ENCODE measurements at regions not wholly inside any gene's neighbourhood (a gene's known extent, or its start where the extent isn't known, plus 50 kb on each side); places are given as distances from the start of the nearest gene placed in this dataset.

- no peak for DNase-seq (ENCODE audit: low read depth in 2 of 2)
These were observed 920.8 kb upstream of the CELF2 start for GRCh38 chr10:10096898-10097297.

- no peak for DNase-seq (ENCODE audit: low read depth in 2 of 2)
These were observed 916.6 kb upstream of the CELF2 start for GRCh38 chr10:10101106-10101505.

DNA sequence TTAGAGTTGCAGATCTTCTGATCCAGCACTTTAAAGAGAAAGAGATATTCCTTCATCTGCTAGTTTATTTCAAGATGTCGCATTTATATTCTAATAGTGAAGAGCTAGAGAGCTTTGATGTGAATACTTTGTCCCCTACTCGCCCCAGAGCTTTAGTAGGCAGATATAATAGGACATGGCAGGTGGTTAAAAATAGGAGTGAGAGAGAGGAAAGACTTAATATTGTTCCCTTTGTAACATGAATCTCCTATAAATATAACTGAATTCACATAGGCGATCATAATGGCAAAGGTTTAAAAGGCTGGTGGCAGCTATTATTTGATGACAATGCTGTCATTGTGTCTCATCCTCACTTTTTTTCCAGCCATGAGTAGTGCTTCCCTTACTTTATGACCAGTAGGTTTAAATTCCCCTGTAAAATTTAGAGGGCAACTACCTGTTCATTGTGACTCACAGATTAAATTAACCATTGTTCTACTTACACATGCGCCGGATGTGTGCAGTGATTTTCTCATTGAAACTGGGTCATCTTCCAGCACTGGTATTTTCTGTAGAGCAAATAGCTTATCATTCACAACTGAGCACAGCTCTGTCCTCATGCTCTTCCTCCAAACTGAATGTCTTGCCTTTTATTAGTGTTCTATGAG lies 906.7 kb upstream of the CELF2 start:
- DNase-seq (ENCODE audit: low read depth in 2 of 2): no peak

- no peak for DNase-seq (ENCODE audit: low read depth in 2 of 2)
These were observed 899.5 kb upstream of the CELF2 start for GRCh38 chr10:10118131-10118530.

- no peak for DNase-seq (ENCODE audit: low read depth in 2 of 2)
These were observed 897.0 kb upstream of the CELF2 start for GRCh38 chr10:10120671-10121070.

DNA sequence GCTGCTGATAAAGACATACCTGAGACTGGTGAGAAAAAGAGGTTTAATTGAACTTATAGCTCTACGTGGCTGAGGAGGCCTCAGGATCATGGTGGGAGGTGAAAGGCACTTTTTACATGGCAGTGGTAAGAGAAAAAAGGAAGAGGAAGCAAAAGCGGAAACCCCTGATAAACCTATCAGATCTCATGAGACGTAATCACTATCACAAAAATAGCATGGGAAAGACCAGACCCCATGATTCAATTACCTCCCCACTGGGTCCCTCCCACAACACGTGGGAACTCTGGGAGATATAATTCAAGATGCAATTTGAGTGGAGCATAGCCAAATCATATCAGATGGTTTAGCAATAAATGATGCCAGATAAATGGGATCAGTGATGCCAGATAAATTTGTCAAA lies 892.0 kb upstream of the CELF2 start:
- DNase-seq (ENCODE audit: low read depth in 2 of 2): no peak

DNA sequence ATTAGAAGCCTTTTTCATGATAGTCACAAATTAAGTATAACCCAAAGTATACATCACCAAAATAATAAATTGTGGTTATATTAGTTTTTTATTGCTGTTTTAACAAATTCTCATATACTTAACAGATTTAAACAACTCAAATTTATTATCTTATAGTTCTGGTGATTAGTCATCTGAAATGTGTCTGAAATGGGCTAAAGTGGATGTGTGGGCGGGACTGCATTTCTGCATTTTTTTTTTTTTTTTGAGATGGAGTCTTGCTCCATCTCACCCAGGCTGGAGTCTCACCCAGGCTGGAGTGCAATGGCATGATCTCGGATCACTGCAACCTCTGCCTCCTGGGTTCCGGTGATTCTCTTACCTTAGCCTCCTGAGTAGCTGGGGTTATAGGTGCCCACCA lies 891.5 kb upstream of the CELF2 start:
- no peak for DNase-seq (ENCODE audit: low read depth in 2 of 2)

GRCh38 chr10:10128387-10128786 lies 889.3 kb upstream of the CELF2 start:
- DNase-seq (ENCODE audit: low read depth in 2 of 2): no peak

GRCh38 chr10:10130686-10131085 lies 887.0 kb upstream of the CELF2 start:
- DNase-seq (ENCODE audit: low read depth in 2 of 2): no peak

DNA sequence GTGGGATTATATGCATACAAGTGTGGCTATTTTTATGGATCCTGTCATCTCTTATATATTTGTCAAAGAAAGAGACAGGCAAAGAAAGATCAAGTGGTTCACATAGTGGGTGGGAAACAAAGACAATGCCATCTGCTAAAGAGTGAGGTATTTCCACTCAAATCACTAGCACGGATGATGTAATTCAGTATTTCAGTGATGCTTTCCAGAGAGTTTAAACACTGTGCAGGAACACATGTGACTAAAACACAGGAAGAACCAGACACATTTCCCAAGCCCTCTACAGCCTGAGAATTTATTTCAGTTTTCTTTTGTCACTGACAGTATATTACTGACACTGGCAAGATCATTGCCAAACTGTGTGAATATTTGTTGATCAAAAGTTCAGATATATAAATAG lies 885.7 kb upstream of the CELF2 start:
- DNase-seq (ENCODE audit: low read depth in 2 of 2): no peak

DNA sequence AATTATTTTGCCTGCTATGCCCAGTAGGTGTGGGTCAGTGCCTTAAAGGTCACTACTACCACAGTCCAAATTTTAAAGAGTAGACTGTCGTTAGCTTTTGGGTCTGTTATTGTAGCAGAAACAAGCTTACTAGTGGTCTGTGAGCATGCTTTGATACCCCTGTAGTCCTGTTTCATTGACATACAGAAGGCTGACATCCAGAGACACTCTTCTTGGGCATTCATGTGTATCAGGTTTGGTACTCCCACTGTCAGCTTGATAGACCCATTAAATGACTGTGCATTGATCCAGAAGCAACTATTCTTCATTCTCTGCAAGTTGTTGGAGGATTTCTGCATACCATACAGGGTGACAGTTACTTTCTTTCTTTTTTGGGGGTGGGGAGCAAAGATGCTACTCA lies 884.4 kb upstream of the CELF2 start:
- DNase-seq (ENCODE audit: low read depth in 2 of 2): no peak

- DNase-seq (ENCODE audit: low read depth in 2 of 2): no peak
These were observed 879.0 kb upstream of the CELF2 start for GRCh38 chr10:10138685-10139084.

DNA sequence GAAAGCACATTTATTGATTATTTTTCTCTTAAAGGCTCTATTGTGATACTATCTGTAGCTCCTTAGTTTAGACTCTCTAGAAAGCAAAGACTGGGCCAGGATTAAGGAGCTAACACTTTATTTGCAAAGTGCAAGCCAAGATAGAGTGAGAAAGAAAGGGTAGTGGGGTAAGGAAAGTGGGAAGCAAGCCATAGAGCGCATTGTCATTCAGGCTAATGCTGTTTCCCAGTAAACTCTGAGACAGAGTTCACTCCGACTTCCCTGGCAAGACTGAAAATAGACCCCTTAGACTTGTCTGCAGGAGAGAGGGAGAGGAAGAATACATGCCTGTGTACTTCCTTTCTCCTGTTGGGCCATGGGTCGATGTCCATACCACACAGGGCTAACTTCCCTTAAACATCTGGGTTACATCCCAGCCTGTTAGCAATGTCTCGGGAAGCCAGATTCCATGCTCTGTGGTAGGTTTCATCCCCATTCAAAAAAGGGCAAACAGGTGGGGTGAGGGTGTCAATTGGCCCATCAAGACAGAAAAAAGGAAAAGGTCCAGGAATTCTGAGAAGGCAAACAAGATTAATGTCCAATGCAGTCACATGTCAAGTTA lies 875.8 kb upstream of the CELF2 start:
- DNase-seq (ENCODE audit: low read depth in 2 of 2): no peak

GRCh38 chr10:10146604-10147003 lies 871.1 kb upstream of the CELF2 start:
- DNase-seq (ENCODE audit: low read depth in 2 of 2): no peak

DNA sequence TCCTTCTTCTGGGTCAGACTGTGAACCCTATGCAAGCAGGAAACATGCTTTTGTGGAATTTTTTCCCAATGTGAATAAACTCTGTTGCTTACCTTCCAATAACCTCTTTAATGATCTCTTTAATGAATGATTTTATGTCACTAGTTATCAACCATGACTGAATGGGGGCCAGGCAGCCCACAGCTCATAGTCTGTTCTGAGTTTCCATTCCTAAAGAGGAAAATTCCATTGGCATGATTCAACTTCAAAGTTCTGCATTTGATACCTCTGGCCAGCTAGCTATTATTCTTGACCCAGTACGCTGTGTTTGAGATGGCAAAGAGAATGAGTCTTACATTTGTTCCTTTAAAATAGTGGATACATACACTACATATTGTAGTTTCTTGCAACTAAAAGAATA lies 867.8 kb upstream of the CELF2 start:
- DNase-seq (ENCODE audit: low read depth in 2 of 2): no peak

DNA sequence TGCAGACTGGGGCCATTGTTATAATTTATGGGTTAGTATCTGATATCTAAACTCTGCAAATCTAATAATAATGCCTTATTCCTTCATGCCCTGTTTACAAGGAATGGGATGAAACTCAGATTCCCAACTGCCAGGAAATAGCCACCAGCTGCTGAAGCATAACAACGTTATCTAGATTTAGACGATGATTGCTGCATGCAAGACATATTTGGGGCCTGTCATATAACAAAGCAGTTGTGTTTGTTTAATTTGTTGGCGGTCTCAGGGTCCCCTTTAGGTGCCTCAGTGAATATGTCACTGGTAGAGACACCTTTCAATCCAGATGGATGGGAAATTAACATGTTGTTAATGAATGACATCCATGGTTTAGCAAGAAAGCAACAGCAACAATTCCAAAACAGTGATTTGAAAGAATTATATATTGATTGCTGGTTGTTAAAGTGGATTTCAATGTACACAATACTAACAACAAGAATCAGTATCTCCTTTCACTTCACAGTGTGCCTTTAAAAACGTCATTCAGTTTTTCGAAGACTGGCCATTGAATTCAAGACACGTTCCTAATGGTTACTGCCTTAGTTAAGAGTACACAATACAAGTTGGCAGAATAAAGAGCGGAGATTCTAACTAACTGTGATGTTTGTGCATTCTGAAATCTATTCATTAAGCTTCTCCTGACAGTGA lies 860.6 kb upstream of the CELF2 start:
- DNase-seq (ENCODE audit: low read depth in 2 of 2): no peak

GRCh38 chr10:10160821-10161312 lies 856.8 kb upstream of the CELF2 start:
- DNase-seq (ENCODE audit: low read depth in 2 of 2): no peak

- no peak for DNase-seq (ENCODE audit: low read depth in 2 of 2)
These were observed 852.8 kb upstream of the CELF2 start for GRCh38 chr10:10164848-10165247.

- DNase-seq (ENCODE audit: low read depth in 2 of 2): no peak
These were observed 852.3 kb upstream of the CELF2 start for GRCh38 chr10:10165415-10165814.

GRCh38 chr10:10178476-10178875 lies 839.2 kb upstream of the CELF2 start:
- no peak for DNase-seq (ENCODE audit: low read depth in 2 of 2)

- DNase-seq (ENCODE audit: low read depth in 2 of 2): no peak
These were observed 823.8 kb upstream of the CELF2 start for GRCh38 chr10:10193848-10194247.

DNA sequence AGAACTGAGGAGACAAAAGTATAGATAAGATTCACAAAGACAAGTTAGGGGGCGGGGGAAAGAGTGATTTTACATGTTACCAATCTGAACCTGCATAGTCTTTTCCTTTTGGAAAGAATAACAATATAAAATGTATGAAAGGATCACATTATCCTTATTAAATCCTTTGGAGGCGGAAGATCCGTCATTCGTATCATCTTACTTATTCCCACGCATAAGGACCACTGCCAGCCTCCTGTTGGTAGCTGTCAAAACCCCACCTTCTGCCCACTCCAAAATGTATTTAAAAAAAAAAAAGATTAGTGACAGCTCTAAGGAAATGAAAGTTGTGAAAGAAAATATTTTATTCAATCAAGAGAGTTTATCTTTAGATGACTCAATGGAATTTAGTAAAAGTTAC lies 821.0 kb upstream of the CELF2 start:
- no peak for DNase-seq (ENCODE audit: low read depth in 2 of 2)

- no peak for DNase-seq (ENCODE audit: low read depth in 2 of 2)
These were observed 820.2 kb upstream of the CELF2 start for GRCh38 chr10:10197423-10197822.

Measured in stimulated activated CD4-positive, alpha-beta T cell treated with anti-CD3 and anti-CD28 coated beads, Interleukin-12 subunit alpha, Interleukin-12 subunit beta, amount 100 ng/mL, for 24 hours (primary cell).